ENCODE measurements at regions not wholly inside any gene's neighbourhood (a gene's known extent, or its start where the extent isn't known, plus 50 kb on each side); places are given as distances from the start of the nearest gene placed in this dataset.

DNA sequence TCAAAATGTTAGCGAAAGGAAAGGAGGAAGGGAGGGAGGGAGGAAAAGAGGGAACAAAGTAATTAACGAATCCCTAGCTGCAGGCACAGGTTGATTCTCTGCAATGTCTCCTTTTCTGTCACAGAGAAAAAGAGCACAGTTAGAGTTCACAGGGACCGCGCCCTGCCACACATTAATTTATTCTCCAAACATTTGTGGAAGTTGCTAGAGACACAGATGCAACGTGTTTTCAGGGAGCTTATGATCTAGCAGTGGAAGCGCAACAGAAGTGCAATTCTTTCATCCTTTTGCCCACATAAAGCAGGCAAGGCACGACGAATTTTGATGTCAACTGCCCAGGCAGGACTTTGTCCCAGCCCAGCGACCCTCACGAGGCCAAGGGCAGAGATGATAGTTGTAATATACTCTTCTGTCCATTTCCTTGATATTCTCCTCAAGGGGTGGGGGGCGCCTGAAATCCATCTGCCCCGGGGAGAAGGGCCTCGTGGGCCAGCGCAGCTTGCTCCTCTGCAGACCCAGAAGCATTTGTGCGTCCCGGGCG is 101.7 kb upstream of the ZNF438 start:
- TF ChIP-seq, protein P1, sequence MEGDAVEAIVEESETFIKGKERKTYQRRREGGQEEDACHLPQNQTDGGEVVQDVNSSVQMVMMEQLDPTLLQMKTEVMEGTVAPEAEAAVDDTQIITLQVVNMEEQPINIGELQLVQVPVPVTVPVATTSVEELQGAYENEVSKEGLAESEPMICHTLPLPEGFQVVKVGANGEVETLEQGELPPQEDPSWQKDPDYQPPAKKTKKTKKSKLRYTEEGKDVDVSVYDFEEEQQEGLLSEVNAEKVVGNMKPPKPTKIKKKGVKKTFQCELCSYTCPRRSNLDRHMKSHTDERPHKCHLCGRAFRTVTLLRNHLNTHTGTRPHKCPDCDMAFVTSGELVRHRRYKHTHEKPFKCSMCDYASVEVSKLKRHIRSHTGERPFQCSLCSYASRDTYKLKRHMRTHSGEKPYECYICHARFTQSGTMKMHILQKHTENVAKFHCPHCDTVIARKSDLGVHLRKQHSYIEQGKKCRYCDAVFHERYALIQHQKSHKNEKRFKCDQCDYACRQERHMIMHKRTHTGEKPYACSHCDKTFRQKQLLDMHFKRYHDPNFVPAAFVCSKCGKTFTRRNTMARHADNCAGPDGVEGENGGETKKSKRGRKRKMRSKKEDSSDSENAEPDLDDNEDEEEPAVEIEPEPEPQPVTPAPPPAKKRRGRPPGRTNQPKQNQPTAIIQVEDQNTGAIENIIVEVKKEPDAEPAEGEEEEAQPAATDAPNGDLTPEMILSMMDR (IDR thresholded peaks at IDR 0.05), result no peak
- TF ChIP-seq EP300 (IDR thresholded peaks at IDR 0.05) (no peak), POLR2A (IDR thresholded peaks at IDR 0.05) (no peak)

All from ovary (tissue), 3 donors.